Activated CD4-positive, alpha-beta T cell treated with anti-CD3 and anti-CD28 coated beads, Interleukin-10, Interleukin-2, amounts not matched to agents 100 ng/mL and 50 ng/mL, durations not matched to agents 16 hours and 8 hours (primary cell): ENCODE measurements at regions not wholly inside any gene's neighbourhood (a gene's known extent, or its start where the extent isn't known, plus 50 kb on each side); places are given as distances from the start of the nearest gene placed in this dataset.

Experiments used
- DNase-seq: peaks from one replicate; pipeline ENCODE4 v3.0.0-alpha.2; 2020

DNA sequence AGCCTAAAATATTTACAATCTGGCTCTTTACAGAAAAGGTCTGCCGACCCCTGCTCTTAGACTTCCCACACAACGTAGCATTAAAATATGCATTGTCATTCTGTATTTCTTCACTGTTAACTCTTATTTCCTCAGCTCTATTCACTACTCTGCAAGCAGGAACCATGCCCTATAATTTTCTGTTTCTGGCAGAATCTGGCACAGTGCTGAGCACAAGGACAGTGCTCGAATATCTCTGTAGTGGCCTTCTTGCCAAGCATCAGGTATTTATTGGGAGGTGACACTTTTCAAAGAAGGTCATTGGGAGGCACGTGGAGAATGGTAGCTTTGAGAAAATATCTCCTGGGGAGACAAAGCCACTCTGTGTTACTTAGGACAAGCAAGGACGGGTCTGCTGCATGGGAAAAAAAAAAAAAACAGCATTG lies 77.9 kb downstream of the PSMG1 start:
- no peak for DNase-seq

DNA sequence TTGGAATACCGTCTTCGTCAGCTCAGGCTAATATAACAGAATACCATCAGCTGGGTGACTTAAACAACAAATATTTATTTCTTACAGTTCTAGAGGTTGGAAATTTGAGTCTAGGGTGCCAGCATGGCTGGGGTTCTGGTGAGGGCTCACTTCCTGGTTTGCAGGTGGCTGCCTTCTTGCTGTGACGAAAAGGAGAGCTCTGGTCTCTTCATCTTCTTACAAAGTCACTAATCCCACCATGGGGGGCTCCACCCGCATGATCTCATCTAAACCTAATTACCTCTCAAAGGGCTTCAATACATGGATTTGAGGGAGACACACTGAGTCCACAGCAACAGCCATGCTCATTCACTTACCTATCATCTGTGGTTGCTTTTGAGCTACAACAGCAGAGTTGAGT lies 78.3 kb downstream of the PSMG1 start:
- no peak for DNase-seq

DNA sequence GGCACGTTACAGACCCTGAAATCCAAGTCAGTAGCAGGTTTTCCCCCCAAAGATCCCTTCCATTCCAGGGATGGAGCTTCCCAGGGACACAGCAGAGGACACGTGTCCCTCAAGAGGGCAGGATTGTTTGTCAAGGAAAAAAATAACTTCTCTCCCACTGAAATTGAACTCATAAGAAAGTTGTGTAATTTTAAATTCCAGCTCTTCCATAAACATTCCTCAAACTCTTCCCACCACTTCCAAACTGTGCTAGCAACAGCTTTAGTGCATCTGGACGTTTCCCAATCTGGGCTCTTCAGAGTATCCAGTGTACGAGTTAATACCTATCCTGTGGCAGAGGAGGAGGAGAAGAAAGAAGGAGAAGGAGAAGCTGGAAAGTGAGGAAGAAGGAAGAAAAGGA lies 79.6 kb downstream of the PSMG1 start:
- no peak for DNase-seq

DNA sequence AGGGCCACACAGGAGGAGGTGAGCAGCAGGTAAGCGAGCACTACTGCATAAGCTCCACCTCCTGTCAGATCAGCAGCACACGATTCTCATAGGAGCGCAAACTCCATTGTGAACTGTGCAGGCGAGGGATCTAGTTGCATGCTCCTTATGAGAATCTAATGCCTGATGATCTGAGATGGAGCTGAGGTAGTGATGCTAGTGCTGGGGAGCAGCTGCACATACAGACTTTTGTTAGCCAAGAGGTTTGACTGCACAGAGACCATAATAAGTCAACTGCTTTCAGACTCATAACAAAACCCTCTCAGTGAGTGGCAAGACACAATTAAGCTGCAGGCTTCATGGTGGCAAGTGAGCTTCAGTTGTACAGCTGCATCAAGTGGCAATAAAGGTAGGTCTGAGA lies 83.4 kb downstream of the PSMG1 start:
- no peak for DNase-seq

DNA sequence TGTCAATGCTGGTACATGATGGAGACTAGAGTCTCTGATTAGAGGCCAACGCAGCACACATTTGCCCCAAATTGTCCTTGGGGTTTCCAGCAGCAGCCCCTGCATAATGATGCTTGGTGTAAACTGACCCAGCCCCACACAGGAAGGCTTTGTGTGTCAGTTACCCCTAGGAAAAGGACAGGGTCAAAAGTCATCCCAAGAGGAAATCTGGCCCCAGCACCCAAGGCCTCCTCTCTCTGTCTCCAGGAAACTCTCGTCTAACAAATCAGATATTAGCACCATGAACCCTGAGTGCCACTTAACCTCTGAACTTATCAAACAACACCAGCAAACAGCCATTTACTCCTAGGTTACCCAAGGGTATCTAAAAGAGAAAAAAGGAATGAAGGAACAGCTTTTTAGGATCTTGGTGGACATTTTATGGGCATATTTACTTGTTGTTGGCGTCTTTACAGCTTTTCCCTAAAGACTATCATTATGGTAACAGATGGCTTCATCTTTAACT lies 84.5 kb downstream of the PSMG1 start:
- DNase-seq: no peak

DNA sequence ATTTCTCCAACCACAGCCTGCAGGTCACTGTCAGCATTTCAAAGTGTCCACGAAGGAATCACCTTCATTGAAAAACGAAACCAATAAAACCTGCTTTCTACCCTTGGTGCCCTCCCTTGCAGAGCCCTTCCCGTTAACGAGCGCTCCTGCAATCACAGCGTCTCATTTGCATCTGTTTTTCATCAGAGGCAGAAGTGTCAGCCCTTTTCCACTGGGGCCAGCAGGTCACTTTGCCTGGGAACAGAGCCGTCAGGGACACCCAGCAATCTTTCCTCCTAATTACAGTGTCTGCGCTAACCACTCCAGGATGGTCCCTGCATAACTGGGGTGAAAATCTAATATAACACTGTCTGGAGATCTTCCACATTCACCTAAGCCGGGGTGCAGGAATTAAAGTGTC lies 85.3 kb downstream of the PSMG1 start:
- no peak for DNase-seq

DNA sequence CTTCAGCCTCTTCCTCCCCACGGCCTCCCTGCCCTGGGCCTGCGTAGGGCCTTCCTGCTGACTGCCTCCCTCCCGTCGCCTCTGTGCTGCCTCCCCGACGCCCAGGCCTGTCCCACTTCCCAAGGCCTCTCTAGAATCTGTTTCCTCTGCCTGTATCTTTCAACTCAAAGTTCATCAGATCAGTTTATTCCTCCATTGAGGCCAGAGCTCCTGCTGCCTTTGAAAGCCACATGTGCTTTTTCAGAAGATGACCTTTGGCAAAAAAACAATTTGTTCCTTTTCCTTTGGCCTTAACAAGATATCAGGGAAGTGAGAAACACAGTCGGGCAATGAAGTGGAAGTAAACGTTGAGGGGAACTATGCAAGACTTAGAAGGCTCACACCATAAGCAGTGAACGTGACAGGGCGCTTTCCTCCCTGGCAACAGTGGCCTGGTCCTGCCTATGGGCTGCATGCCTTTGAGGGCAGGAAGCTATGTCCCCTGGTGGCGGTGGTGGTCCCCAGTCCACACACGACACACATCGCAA lies 85.9 kb downstream of the PSMG1 start:
- no peak for DNase-seq

DNA sequence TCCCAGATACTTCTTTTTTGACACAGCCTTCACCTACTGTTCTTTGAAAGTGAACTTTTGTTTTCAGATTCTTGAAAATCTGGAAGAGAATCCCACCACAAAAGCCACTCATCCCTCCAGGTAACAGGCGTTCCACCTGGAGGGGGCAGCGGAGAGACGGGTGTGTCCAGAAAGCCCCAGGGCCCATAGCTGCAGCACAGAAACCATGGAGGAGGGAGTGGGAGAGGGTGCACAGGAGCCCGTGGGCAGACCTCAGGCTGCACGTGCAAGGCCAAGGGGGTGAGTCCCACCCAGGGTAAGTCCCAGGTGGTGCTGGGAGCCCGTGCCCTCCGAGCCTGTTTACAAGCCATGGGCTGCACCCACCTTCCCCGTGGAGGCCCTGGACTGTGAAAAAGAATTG lies 86.5 kb downstream of the PSMG1 start:
- DNase-seq: no peak

DNA sequence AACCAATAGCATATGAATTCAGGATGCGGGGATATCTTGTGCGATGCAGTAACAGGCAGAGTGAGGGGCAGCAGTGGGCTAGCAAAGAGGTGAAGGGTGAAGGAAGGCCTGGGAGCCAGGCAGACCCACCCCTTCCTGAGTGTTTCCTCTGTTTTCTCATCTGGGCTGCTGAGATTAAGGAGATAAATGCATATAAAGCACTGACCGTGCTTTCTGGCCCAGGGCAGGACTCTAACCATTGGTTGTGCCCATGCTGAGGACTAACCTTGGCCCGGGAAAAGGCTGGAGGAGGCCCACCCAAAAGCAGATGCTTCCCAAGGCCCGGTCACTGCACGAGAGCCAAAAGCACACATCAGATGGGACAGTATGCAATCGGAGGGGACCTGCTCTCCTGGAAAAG lies 87.6 kb downstream of the PSMG1 start:
- no peak for DNase-seq

DNA sequence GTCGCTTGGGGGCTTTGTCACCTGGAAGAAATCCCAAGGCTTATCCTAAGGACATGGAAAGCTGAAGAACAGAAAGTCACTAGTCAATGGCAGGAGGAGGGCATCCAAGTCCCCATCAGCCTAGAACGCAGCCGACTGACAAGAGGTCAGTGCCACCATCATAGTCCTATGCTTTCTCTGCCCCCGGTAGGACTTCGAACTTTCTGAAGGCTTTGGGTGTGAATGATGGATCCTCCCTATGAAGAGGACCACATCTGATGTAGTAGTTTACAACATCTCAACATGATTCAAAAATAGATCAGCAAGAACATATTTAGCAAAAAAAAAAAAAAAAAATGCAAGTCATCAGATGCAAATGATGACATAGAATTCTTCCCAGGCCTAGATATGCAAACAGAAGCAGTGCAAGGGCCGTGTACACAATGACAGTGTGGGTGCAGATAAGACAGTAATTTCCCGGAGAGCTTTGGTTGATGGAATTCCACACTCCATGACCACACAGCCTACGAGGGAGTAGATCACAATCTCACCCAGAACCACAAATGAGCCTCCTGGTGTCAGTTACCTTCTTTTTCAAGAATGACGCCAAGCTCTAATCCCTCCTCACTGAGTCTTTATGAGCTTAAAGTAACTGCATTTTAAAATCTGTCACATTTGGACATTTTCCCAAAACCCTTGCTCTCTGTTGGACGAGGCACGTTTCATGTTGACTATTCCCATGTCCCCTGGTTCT lies 88.2 kb downstream of the PSMG1 start:
- no peak for DNase-seq

DNA sequence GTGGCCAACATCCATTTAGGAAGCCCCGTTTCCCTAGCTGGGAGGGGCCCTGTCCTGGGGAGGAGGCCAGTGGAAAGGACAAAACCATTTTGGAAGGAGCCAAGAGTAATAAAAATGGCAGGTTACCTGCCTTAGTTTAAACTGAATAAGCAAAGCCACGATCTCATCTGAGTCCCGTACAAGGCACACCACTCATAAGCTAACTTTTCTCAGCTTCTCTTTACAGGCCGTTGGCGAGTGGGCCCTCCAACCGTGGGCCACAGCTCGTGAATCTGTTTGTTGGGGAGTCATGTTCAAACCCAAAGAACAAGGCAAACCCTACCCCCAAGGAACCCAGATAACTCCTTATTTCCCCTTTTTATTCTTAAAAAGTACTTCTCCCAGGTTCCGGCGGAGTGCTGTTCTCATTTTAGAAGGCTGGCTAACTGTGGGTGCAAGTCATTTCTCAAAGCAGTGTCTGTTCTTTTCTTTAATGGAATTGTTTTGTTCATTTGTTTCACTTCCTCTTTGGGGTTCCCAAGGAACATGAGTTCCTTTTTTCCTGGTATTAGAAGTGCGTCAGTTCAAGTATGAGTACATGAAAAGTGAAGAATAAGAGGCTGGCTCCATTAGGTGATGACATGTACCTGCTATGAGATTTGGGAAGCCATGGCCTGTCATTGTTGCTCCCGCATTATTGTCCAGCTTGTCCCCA lies 89.0 kb downstream of the PSMG1 start:
- no peak for DNase-seq

DNA sequence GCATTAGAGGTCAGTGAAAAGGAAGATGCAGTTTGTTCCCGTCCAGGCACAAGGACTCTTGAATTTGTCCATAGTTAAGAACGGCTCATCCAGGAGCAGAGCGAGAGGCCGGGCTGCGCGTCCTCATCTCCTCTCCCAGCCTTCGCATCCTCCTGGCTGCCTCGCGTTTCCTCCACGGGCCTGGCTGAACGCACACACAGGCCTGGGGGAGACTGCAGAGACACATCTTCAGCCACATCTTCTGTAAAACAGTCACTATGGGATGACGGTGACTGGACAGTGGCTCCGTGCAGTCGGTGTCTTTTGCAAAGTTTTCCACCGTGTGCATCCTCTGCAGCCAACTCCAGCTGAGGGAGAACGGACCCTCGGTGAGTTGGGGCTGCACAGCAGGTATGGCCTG lies 89.7 kb downstream of the PSMG1 start:
- DNase-seq: no peak

DNA sequence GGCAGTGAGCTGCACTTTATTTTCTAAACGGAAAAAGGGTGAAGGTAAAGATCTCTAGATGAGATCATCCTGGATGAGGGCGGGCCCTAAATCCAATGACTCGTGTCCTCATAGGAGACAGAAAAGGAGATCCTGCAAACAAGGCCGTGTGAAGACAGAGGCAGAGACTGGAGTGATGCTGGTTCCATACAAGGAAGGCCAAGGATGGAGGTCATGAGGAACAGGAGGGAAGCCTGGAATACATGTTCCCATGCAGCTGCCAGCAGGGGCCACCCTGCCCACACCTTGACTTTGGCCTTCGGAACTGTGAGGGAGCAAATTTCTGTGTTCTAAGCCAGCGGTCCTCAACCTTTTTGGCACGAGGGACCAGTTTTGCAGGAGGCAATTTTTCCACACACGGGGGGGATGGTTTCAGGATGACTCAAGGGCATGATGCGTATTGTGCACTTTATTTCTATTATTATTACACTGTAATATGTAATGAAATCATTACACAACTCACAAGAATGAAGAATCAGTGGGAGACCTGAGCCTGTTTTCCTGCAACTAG lies 94.3 kb downstream of the PSMG1 start:
- no peak for DNase-seq

DNA sequence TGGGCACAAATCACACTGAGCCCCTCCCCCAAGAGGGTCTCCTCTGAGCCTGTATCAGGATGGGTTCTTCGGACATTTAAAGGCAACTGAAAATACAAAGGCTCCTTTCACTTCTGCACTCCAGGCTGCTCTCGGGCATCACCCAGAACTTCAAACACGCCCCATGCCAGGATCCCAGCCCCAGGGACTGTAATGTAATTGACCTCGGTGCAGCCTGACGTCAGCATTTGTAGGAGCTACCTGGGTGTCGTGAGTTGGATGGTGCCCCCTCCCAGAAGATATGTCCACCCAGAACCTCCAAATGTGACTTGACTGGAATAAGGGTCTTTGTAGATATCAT lies 95.2 kb downstream of the PSMG1 start:
- no peak for DNase-seq

DNA sequence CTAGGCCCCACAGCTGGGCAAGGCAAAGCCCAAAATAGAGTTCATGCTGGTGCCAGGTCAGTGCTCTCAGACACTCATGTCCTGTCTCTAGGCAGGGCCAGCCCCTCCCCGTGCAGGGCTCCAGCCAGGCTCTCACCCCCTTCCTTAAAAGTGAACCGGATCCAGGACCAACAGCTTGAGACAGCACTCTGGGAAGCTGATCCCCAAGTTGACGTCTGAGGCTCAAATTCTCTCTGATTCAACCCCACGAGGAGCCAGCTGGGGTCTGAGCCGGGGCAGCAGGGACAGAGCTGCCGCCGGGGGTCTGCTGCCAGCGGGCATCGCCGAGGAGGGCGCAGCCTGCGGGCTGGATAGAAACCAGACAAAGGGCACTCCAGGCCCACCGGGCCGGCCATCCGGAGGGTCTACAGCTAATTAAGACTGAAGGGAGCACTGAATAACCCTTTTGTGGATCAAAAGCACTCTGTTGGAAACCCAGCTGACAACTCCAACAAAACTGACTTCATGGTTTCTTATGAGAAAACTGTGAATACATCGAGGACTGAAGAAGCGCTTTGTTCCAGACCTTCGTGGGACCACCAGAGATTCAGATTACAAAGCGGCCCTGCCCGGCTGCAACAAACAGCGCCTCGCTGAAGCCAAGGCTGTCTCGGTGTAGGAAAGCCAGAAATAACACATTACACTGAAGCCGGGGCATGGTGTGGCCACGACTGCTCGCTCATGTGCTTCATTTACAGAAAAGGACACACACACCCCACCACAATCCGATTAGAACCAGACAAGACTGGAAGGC lies 95.8 kb downstream of the PSMG1 start:
- no peak for DNase-seq

DNA sequence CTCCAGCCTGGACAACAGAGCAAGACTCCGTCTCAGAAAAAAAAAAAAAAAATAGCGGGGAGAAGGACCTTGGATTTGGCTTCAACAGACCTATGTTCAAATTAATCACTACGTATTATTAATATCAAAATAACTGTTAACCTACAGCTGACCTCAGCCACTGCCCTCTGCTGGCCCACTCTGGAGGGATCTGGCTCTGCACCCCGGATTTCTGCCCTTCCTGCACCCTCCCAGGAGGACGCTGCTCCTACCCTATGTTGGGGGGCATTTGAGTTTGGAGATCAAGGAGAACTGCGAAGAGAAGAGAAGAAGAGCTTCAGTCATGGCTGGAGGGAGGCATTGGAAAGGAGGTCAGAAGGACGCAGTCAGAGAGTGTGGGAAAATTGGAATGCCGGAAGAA lies 96.7 kb downstream of the PSMG1 start:
- no peak for DNase-seq

DNA sequence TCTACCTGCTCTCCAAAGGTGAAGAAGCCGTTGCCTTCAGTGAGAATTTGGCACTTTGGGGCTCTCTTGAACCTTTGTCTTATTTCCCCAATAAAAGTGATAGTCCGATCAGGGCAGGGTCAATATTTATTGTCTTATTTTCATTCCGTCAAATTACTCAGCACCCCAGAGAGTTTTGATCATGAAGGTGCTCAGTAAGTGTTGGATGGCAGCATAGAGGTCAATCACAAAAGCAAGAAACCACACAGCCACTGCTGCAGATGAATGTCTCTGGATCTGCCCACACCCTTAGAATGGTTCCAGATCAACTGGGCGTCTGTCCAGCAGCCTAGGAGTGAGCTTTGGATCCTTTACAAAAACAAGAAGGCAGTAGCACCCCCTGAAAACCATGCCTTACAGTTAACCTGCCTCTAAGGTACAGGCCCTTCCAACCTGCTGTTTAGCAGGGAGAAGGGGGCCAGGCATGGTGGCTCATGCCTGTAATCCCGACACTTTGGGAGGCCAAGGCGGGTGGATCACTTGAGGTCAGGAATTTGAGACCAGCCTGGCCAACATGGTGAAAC lies 97.3 kb downstream of the PSMG1 start:
- no peak for DNase-seq

DNA sequence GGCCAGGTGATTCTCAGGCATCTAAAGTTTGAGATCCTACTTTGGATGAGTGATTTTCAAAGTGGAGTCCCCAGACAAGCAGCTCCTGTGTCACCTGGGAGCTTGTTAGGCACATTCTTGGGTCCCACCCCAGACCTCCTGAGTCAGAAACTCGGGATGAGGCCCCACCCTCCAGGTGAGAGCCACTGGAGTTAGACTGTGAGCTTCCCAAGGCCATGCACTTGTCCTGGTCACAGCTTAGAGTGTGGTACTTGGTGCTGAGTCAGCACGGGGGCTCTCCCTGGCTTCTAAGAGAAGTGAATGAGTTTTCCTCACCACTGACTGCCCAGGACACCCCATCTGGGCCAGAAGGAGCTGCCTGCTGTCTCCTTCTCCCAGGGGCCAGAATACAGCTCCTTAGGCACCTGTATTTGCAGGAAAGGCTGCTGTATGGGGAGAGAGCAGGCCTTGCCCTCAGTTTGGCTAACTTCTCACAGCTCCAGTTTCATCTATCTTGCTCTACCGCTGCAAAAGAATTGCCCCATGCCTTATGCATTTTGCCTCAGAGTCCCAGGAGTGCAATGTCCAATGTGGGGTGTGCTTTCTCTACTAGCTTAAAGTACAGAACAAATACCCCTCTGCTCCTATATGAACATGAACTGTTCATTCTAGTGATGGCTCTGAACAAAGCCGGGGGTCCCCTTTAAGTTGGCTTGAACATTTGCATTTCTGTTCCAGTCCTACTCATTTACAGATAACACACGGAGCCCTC lies 98.1 kb downstream of the PSMG1 start:
- DNase-seq: no peak

DNA sequence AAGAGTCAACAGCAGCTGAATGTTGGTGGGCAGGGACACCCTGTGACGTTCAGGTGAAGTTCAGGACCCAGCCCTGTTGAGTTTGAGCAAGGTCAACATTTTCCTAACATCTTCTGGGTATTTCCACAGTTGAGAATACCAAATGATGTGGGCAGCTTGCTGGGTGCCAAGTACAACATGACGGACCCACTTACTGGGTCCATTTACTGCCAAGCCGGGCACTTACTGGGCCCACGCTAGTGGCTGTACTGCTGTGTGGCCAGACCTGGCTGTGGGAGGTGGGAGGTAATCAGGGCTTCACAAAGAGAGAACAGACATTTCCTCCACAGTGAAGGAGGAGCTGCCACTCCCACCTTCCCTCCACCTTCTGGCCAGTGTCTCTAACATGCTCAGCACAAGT lies 99.2 kb downstream of the PSMG1 start:
- no peak for DNase-seq

DNA sequence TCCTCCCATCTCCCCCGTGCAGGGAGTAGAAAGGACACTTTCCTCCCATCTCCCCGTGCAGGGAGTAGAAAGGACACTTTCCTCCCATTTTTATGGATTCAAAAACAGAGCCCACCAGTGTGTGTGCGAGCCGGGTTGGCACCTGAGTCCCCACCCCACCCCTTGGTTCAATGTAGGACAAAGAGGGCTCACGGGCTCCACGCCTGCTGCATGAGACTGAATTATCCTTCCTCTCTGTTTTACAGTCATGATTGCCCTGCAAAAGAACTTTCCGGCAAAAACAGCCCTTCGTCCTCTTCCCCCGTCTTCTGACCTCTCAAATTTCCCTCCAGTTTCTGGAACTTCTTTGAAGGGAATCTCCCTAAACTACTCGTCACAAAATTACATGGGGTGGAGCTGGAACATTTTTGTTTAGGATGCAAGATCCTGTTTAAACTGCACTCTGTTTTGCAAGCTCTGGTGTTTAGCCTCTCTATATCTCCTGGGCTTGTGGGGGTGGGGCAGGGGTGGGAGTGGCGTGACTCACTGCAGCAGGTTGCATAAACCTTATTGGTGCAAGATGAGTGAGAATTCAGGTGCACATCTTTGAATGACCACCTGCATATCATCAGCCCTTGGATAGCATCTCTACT lies 99.8 kb downstream of the PSMG1 start:
- DNase-seq: no peak

DNA sequence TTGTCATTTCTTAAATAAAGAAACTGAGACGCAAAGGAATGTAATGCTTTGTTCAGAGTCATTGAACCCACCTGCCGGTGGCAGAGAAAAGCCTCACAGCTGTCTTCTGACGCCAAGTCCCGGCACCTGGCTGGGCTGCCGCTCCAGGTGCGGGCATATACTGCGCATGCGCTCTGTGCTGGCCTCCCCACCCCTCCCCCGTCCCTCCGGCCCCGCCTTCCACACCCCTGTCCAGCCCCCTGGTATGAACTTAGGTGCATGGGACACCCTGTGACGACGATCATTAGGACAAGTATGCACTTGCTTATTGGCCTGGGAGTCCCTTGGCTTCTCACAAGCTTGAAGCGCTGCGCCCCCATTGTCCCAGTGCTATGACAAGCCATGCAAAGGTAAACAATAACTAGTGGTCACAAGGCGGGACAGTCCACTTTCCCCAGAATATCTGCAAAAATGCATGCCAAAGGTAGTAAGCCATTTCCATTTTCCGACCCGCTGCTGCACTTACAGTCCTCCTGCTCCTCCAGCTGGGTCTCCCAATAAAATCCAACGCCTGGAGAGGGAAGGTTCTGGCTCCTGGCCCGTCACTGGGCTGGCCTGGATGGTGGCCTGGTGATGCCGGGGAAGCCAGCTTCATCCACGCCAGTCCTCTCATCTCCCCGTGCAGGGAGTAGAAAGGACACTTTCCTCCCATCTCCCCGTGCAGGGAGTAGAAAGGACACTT lies 100.4 kb downstream of the PSMG1 start:
- DNase-seq: no peak
